WERI-Rb-1 (cell line): ENCODE measurements at regions not wholly inside any gene's neighbourhood (a gene's known extent, or its start where the extent isn't known, plus 50 kb on each side); places are given as distances from the start of the nearest gene placed in this dataset.

Source experiments
- DNase-seq: peaks from one replicate; pipeline ENCODE4 v3.0.0-alpha.2; 2020
- H3K27ac ChIP-seq: fragments of 250-450 bp; sonication (Bioruptor Pico); 2 replicates; pipeline ENCODE4 v1.5.1; 2020; ENCODE audit warnings: mild to moderate bottlenecking, moderate library complexity
- H3K27me3 ChIP-seq: fragments of 250-450 bp; sonication (Bioruptor Pico); 2 replicates; pipeline ENCODE4 v1.5.1; 2021; ENCODE audit warnings: mild to moderate bottlenecking, low read depth, moderate library complexity; ENCODE audit not compliant: insufficient read depth, severe bottlenecking
- H3K36me3 ChIP-seq: fragments of 250-450 bp; sonication (Bioruptor Pico); 2 replicates; pipeline ENCODE4 v1.5.1; 2020; ENCODE audit warnings: mild to moderate bottlenecking, moderate library complexity
- H3K4me3 ChIP-seq: 2 replicates; pipeline ENCODE4 v1.5.1; 2011; ENCODE audit warnings: low read depth, mild to moderate bottlenecking, control low read depth, low read length
- H3K9me3 ChIP-seq: fragments of 250-450 bp; sonication (Bioruptor Pico); 2 replicates; pipeline ENCODE4 v1.5.1; 2021; ENCODE audit warnings: mild to moderate bottlenecking, moderate library complexity; ENCODE audit not compliant: severe bottlenecking
- TF ChIP-seq, protein P1 (sequence below): IDR thresholded peaks from 2 replicates; pipeline ENCODE4 v1.5.1; 2011; ENCODE audit warnings: low read depth, mild to moderate bottlenecking, control low read depth, inconsistent platforms, low read length

DNA sequence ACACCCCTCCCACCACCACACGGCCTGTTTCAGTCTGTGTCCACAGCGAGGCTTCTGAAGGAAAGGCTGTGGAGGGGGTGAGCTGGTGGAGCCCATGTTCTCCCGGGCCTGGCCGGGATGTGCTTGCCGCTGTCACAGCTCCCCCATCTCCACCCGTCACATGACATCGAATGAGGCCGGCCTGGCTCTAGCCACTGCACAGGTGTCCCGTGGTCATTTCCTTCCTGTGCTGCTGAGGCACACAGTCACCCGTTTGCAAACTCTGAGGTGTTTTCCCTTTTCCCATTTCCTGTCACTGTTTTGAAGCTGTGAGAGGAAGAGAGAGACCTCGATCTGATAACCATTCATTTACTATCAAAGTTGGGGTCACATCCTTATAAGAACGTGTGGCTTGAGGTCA is 55.7 kb upstream of the CLDN5 start:
- Histone ChIP-seq H3K36me3 (no peaks in the 10 kb centered on the region), H3K4me3 (no peak overlapping the region), H3K27me3 (no peaks in the 10 kb centered on the region), H3K9me3 (no peaks in the 10 kb centered on the region), H3K27ac (no peak overlapping the region)
- no peak for DNase-seq
- TF ChIP-seq, protein P1, sequence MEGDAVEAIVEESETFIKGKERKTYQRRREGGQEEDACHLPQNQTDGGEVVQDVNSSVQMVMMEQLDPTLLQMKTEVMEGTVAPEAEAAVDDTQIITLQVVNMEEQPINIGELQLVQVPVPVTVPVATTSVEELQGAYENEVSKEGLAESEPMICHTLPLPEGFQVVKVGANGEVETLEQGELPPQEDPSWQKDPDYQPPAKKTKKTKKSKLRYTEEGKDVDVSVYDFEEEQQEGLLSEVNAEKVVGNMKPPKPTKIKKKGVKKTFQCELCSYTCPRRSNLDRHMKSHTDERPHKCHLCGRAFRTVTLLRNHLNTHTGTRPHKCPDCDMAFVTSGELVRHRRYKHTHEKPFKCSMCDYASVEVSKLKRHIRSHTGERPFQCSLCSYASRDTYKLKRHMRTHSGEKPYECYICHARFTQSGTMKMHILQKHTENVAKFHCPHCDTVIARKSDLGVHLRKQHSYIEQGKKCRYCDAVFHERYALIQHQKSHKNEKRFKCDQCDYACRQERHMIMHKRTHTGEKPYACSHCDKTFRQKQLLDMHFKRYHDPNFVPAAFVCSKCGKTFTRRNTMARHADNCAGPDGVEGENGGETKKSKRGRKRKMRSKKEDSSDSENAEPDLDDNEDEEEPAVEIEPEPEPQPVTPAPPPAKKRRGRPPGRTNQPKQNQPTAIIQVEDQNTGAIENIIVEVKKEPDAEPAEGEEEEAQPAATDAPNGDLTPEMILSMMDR: no peak

DNA sequence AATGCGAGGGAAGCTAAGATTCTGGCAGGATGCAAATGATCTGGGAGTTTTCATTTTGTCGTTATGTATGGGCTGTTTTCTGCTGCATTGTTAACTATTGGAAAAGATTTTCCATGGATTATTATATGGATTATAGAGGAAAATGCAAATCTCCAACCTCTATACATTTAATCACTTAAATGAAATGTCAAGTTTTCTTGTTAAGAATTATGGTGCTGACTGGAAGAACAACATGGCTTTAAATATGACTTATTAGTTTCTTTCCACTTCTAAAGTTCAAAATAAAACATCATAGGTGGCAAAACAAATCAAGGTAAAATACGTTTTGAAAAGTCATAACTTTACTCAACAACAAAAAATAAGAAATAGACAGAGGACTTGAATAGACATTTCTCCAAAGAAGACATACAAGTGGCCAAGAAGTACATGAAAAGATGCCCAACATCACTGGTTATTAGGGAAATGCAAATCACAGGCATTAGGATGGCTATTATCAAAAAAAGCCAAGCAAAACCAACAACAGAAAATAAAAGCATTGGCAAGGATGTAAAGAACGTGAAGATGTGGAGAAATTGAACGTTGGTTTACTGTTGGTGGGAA is 56.2 kb upstream of the CLDN5 start:
- H3K27me3 ChIP-seq: no peaks in the 10 kb centered on the region
- no peaks in the 10 kb centered on the region for H3K9me3 ChIP-seq
- TF ChIP-seq, protein P1: no peak
- no peaks in the 10 kb centered on the region for H3K36me3 ChIP-seq
- no peak overlapping the region for H3K4me3 ChIP-seq
- no peak for DNase-seq
- no peak overlapping the region for H3K27ac ChIP-seq

DNA sequence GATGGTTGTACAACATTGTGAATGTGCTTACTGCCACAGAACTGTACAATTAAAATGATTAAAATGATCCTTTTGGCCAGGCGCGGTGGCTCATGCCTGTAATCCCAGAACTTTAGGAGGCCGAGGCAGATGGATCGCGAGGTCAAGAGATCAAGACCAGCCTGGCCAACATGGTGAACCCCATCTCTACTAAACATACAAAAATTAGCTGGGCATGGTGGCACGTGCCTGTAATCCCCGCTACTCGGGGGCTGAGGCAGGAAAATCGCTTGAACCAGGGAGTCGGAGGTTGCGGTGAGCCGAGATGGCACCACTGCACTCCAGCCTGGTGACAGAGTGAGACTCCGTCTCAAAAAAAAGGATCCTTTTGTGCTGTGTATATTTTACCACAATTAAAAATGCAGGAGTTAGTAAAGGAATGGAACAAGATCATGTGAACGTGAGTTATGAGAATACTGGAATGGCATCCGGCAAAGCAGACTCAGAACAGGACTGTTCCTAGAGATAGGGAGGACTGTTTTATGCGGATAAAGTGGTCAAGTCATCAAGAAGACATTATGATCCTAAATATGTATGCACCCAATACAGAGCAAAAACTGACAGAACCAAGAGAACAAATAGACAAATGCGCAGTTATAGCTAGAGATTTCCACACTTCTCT is 58.0 kb upstream of the CLDN5 start:
- Histone ChIP-seq H3K27me3 (no peaks in the 10 kb centered on the region), H3K4me3 (no peak overlapping the region)

DNA sequence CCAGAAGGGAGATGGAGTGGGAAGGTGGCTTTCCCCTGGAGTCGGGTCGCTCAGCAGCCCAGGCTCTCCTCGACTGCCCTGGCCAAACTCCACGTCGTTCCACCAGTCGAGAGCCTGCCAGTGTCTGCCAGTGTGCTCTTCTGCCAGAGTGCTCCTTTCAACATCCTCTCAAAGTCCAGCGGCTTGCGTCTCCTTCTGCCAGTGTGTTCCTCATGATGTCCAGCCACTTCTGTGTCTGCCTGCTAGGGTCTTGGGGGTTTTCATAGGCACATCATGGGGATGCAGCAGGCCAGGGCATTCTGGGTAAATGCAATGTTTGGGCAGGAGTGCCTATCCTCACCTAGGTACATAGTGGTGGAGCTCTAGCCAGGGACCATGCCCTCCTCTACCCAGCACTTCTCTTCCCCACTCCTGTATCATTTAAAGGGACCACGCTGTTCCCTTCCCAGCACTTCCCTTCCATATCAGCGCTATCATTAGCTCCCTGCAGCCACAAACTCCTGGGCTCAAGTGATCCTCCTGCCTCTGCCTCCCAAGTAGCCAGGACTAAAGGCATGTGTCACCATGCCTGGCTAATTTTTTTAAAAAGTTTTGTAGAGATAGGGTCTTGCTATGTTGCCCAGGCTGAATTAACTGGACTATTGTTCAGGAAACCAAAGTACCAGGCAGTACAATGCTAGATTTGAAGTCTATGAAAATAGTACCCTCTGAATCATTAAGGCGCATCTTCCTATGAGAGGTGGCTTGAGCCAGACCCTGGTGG is 62.9 kb upstream of the CLDN5 start:
- no peaks in the 10 kb centered on the region for H3K9me3 ChIP-seq
- H3K27ac ChIP-seq: no peak overlapping the region
- H3K4me3 ChIP-seq: no peak overlapping the region
- no peaks in the 10 kb centered on the region for H3K27me3 ChIP-seq
- no peaks in the 10 kb centered on the region for H3K36me3 ChIP-seq
- TF ChIP-seq, protein P1: no peak
- no peak for DNase-seq

More for the DNA sequence above, 58.0 kb upstream of the CLDN5 start:
- Histone ChIP-seq H3K9me3 (no peaks in the 10 kb centered on the region), H3K27ac (no peak overlapping the region), H3K36me3 (no peaks in the 10 kb centered on the region)
- DNase-seq: no peak
- TF ChIP-seq, protein P1: no peak

DNA sequence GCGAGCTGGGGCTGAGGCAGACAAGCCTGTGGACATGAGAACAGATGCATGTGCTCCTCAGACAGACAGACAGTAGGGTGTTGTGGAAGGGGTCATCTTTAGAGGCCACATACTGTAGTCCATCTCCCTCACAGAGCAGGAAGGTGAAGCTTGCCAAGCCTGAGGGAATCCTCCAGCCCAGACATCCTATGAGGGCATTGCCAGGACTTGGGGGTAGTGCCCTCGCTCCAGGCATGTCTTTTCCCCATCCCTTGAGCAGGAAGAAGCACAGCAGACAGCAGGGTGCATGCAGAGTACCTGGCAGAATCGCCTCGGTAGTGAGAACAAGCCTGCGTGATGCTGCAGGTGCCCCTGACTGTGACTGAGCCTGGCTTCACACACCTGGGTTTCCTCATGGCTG is 66.5 kb upstream of the CLDN5 start:
- no peak for DNase-seq
- no peaks in the 10 kb centered on the region for H3K27me3 ChIP-seq

More for the DNA sequence above, 66.5 kb upstream of the CLDN5 start:
- Histone ChIP-seq H3K36me3 (no peaks in the 10 kb centered on the region), H3K9me3 (no peaks in the 10 kb centered on the region), H3K27ac (no peak overlapping the region), H3K4me3 (no peak overlapping the region)
- TF ChIP-seq, protein P1: no peak
